IMR-90 (cell line): ENCODE measurements at regions not wholly inside any gene's neighbourhood (a gene's known extent, or its start where the extent isn't known, plus 50 kb on each side); places are given as distances from the start of the nearest gene placed in this dataset.

Experiments used
- ATAC-seq: fragments of 200-7000 bp; cut with Tn5 transposase; 2 replicates; pipeline ENCODE4 v1.9.1; 2020; ENCODE audit warnings: low read depth, mild to moderate bottlenecking, moderate library complexity
- BruUV-seq: library from RNA; stranded (reverse); fragments of 400-500 nt; replicated peaks from 2 replicates; lab custom pipeline; 2021; lab: Mats Ljungman, UMichigan
- CTCF ChIA-PET: fragments of 300-600 bp; formaldehyde crosslinking; extraction: SDS; loops from one replicate; lab custom pipeline; 2021; ENCODE audit warnings: antibody characterized with exemption; lab: Yijun Ruan, JAX
- POLR2A ChIA-PET: fragments of 300-600 bp; sonication (Branson Sonifier 250); formaldehyde crosslinking; loops from one replicate; lab custom pipeline; 2022; ENCODE audit warnings: antibody characterized with exemption; ENCODE audit not compliant: unreplicated experiment; lab: Charles Lee
- DNase-seq: peaks from one replicate; pipeline ENCODE4 v3.0.0; 2013
- H2AFZ ChIP-seq: replicated peaks from 2 replicates; pipeline ENCODE3; 2013; ENCODE audit warnings: low read length, mild to moderate bottlenecking; ENCODE audit not compliant: poor library complexity
- H2AK5ac ChIP-seq: 2 replicates; pipeline ENCODE4 v1.6.1; 2013; ENCODE audit warnings: low read depth, low read length, inconsistent platforms
- H2AK9ac ChIP-seq: replicated peaks from 2 replicates; pipeline ENCODE3; 2013; ENCODE audit warnings: mild to moderate bottlenecking, low read depth, low read length, moderate library complexity; ENCODE audit not compliant: poor library complexity
- H2BK120ac ChIP-seq: 2 replicates; pipeline ENCODE4 v1.6.1; 2013; ENCODE audit warnings: low read depth, low read length, inconsistent platforms
- H2BK15ac ChIP-seq: 3 replicates; pipeline ENCODE4 v1.6.1; 2013; ENCODE audit warnings: low read depth, low read length, inconsistent platforms
- H2BK20ac ChIP-seq: 2 replicates; pipeline ENCODE4 v1.6.1; 2013; ENCODE audit warnings: low read depth, mild to moderate bottlenecking, inconsistent platforms, low read length, moderate library complexity
- H2BK5ac ChIP-seq: 2 replicates; pipeline ENCODE4 v1.6.1; 2013; ENCODE audit warnings: mild to moderate bottlenecking, low read depth, low read length, inconsistent platforms; ENCODE audit not compliant: poor library complexity, severe bottlenecking
- H3K14ac ChIP-seq: replicated peaks from 2 replicates; pipeline ENCODE4 v1.6.1; 2013; ENCODE audit warnings: low read depth, low read length, inconsistent platforms
- H3K18ac ChIP-seq: 2 replicates; pipeline ENCODE4 v1.6.1; 2013; ENCODE audit warnings: low read depth, low read length, control low read depth
- H3K23ac ChIP-seq: 2 replicates; pipeline ENCODE4 v1.6.1; 2013; ENCODE audit warnings: low read depth, low read length, inconsistent platforms
- H3K27ac ChIP-seq: 2 replicates; pipeline ENCODE4 v1.5.1; 2013; ENCODE audit warnings: mild to moderate bottlenecking, control low read depth, low read length; ENCODE audit not compliant: insufficient read depth
- H3K27me3 ChIP-seq: 2 replicates; pipeline ENCODE4 v1.6.1; 2013; ENCODE audit warnings: low read length; ENCODE audit not compliant: control insufficient read depth, insufficient read depth
- H3K36me3 ChIP-seq: 2 replicates; pipeline ENCODE4 v1.6.1; 2013; ENCODE audit warnings: low read length, mixed read lengths; ENCODE audit not compliant: control insufficient read depth, insufficient read depth
- H3K4ac ChIP-seq: 2 replicates; pipeline ENCODE4 v1.6.1; 2013; ENCODE audit warnings: low read depth, low read length, inconsistent platforms
- H3K4me1 ChIP-seq: 2 replicates; pipeline ENCODE4 v1.6.1; 2013; ENCODE audit warnings: low read length, mixed read lengths; ENCODE audit not compliant: control insufficient read depth, insufficient read depth
- H3K4me2 ChIP-seq: 2 replicates; pipeline ENCODE4 v1.6.1; 2013; ENCODE audit warnings: low read depth, mild to moderate bottlenecking, control low read depth, low read length, moderate library complexity
- H3K4me3 ChIP-seq: 2 replicates; pipeline ENCODE4 v1.5.1; 2013; ENCODE audit warnings: low read depth, mild to moderate bottlenecking, control low read depth, low read length, moderate library complexity; ENCODE audit not compliant: insufficient read depth
- H3K56ac ChIP-seq: 2 replicates; pipeline ENCODE4 v1.6.1; 2013; ENCODE audit warnings: low read length, inconsistent platforms; ENCODE audit not compliant: insufficient read depth; ENCODE audit errors: extremely low read depth
- H3K79me1 ChIP-seq, 2 experiments: 2 replicates each; pipeline ENCODE4 v1.6.1; 2013; ENCODE audit warnings: low read length in 2 of 2, inconsistent platforms in 1 of 2, low read depth in 1 of 2
- H3K9ac ChIP-seq: 2 replicates; pipeline ENCODE4 v1.6.1; 2013; ENCODE audit warnings: low read depth, low read length, control low read depth
- H3K9me1 ChIP-seq: 2 replicates; pipeline ENCODE4 v1.6.1; 2013; ENCODE audit warnings: low read length, inconsistent platforms; ENCODE audit not compliant: insufficient read depth
- H3K9me3 ChIP-seq: 2 replicates; pipeline ENCODE4 v1.6.1; 2013; ENCODE audit warnings: low read length; ENCODE audit not compliant: control insufficient read depth, insufficient read depth
- H4K20me1 ChIP-seq: 2 replicates; pipeline ENCODE4 v1.6.1; 2013; ENCODE audit warnings: low read length, inconsistent platforms; ENCODE audit not compliant: insufficient read depth
- H4K5ac ChIP-seq: 2 replicates; pipeline ENCODE4 v1.6.1; 2013; ENCODE audit warnings: mild to moderate bottlenecking, low read depth, low read length, control low read depth
- H4K8ac ChIP-seq, 2 experiments: 2 replicates each; pipeline ENCODE4 v1.6.1; 2013; ENCODE audit warnings: low read depth in 2 of 2, low read length in 2 of 2, control low read depth in 1 of 2, inconsistent platforms in 1 of 2
- H4K91ac ChIP-seq: 2 replicates; pipeline ENCODE4 v1.6.1; 2013; ENCODE audit warnings: low read depth, low read length, inconsistent platforms; ENCODE audit not compliant: insufficient read depth
- BHLHE40 ChIP-seq: fragments of 150-350 bp; IDR thresholded peaks from 2 replicates; pipeline ENCODE4 v1.6.1; 2016; ENCODE audit warnings: mild to moderate bottlenecking, low read depth, low read length
- CHD1 ChIP-seq: IDR thresholded peaks from 2 replicates; pipeline ENCODE4 v1.6.1; 2012; ENCODE audit warnings: low read depth, low read length, improper control_type of control experiment
- CTCF ChIP-seq: conservative IDR thresholded peaks from 2 replicates; pipeline ENCODE4 v1.5.1; 2012; ENCODE audit warnings: mild to moderate bottlenecking, low read depth, low read length, improper control_type of control experiment
- ELK1 ChIP-seq: fragments of 150-350 bp; IDR thresholded peaks from 2 replicates; pipeline ENCODE4 v1.6.1; 2016; ENCODE audit warnings: low read depth, mild to moderate bottlenecking, low read length, moderate library complexity, borderline replicate concordance
- MAZ ChIP-seq: IDR thresholded peaks from 2 replicates; pipeline ENCODE4 v1.6.1; 2012; ENCODE audit warnings: low read depth, mild to moderate bottlenecking, low read length, improper control_type of control experiment, moderate library complexity, borderline replicate concordance
- POLR2A ChIP-seq: IDR thresholded peaks from 2 replicates; pipeline ENCODE4 v1.6.1; 2012; ENCODE audit warnings: mild to moderate bottlenecking, low read depth, low read length
- RAD21 ChIP-seq: IDR thresholded peaks from 2 replicates; pipeline ENCODE4 v1.6.1; 2012; ENCODE audit warnings: low read length, improper control_type of control experiment
- RFX5 ChIP-seq: IDR thresholded peaks from 2 replicates; pipeline ENCODE4 v1.8.0; 2012; ENCODE audit warnings: low read depth, mild to moderate bottlenecking, low read length, moderate library complexity
- WGBS, 2 experiments: methylation state at CpG; one replicate each; pipeline versions ENCODE4 v1.1.5 to v1.1.7; 2013; ENCODE audit warnings: missing lambda C conversion rate in 2 of 2; ENCODE audit not compliant: insufficient read length in 1 of 2; ENCODE audit errors: extremely low coverage in 2 of 2; 5-methylcytosine and 5-hydroxymethylcytosine counted together
- dilution Hi-C: fragments of 300-500 bp; cut with HindIII; formaldehyde crosslinking; loops from one replicate; pipeline ENCODE4 v1.14.3; 2018; ENCODE audit warnings: low sequenced_read_pairs; ENCODE audit not compliant: unreplicated experiment
- in situ Hi-C: fragments of 300-500 bp; cut with MboI; formaldehyde crosslinking; loops from 3 replicates; pipeline ENCODE4 v1.14.3; 2019; ENCODE audit warnings: low sequenced_read_pairs, inconsistent platforms, mixed read lengths
- intact Hi-C: fragments of 100-400 bp; cut with micrococcal nuclease; formaldehyde crosslinking; loops from 2 replicates; pipeline ENCODE4 v1.10.0; 2022

- no peak overlapping the region for H3K27ac ChIP-seq
- H3K4me3 ChIP-seq, result no peak overlapping the region
- H3K14ac ChIP-seq, result no peak overlapping the region
- no peaks in the 10 kb centered on the region for H3K27me3 ChIP-seq
- peaks cover 20% of the 10 kb centered on the region for H3K9me3 ChIP-seq
- DNase-seq (no peak), ATAC-seq (no peak)
- H3K18ac ChIP-seq, result no peak overlapping the region
- no peak overlapping the region for H4K5ac ChIP-seq
- no peak overlapping the region for H4K91ac ChIP-seq
- intact Hi-C loops, result no loop called here
- no peak overlapping the region for H2AK5ac ChIP-seq
- no peak overlapping the region for H2BK15ac ChIP-seq
- H2BK120ac ChIP-seq, result no peak overlapping the region
- no peaks in the 10 kb centered on the region for H3K79me1 ChIP-seq
- dilution Hi-C loops, result no loop called here
- no peak overlapping the region for H3K4me2 ChIP-seq
- no peak overlapping the region for H2AK9ac ChIP-seq
- no TSS peak for BruUV-seq
- in situ Hi-C loops, result no loop called here
- H2BK20ac ChIP-seq, result no peak overlapping the region
- H3K4ac ChIP-seq, result no peak overlapping the region
- H3K9ac ChIP-seq, result no peak overlapping the region
- H3K23ac ChIP-seq, result no peak overlapping the region
- no peaks in the 10 kb centered on the region for H3K36me3 ChIP-seq
- ChIA-PET POLR2A (no interaction called here), CTCF (no interaction called here)
- H4K8ac ChIP-seq, result no peak overlapping the region
- no peaks in the 10 kb centered on the region for H3K4me1 ChIP-seq
- no peak overlapping the region for H2AFZ ChIP-seq
- H3K9me1 ChIP-seq, result no peaks in the 10 kb centered on the region
- no peak for TF ChIP-seq BHLHE40
- no peak for TF ChIP-seq CTCF
- no peak for TF ChIP-seq RAD21
- TF ChIP-seq ELK1, result no peak
- TF ChIP-seq MAZ, result no peak
- TF ChIP-seq RFX5, result no peak
- no peak for TF ChIP-seq POLR2A
- TF ChIP-seq CHD1, result no peak
- no peaks in the 10 kb centered on the region for H4K20me1 ChIP-seq
- no peak overlapping the region for H3K56ac ChIP-seq
- H2BK5ac ChIP-seq, result no peak overlapping the region
- WGBS, 2 experiments, result 22% methylated on average over 24 of the region's 38 CpGs; no CpG with 5 or more reads in 1 of the 2 experiments
These were observed 414.0 kb upstream of the MKI67 start for GRCh38 chr10:128540128-128540762.
